ENCODE measurements at regions not wholly inside any gene's neighbourhood (a gene's known extent, or its start where the extent isn't known, plus 50 kb on each side); places are given as distances from the start of the nearest gene placed in this dataset.

DNA sequence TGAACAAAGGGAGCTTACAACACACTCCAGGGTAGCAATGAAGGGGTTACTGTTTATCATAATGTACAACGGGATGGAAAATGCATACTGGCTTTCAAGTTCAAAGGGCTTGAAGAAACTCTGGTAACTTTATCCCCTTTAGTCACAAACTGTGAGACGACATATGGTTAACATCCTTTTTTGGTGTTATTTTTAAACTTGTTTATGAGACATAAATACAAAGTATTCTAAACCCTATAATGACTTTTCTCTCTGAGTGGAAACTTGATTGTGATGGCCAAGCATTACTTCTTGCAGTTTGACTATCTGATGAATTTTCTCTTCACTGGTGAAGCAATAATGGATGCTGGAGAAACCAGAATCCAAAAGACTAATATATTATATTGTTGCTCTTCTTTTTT lies 62.0 kb upstream of the SEMA3A start:
- intact Hi-C loops (cut with DNase I), result no loop called here
- Histone ChIP-seq H3K36me3 (no peaks in the 10 kb centered on the region), H3K9me3 (no peaks in the 10 kb centered on the region), H3K4me1 (no peaks in the 10 kb centered on the region), H3K4me3 (no peak overlapping the region), H3K27ac (no peak overlapping the region), H3K27me3 (no peaks in the 10 kb centered on the region)
- ATAC-seq, result no peak
- no peak for TF ChIP-seq POLR2A (IDR thresholded peaks at IDR 0.05)
- TF ChIP-seq, protein P1, sequence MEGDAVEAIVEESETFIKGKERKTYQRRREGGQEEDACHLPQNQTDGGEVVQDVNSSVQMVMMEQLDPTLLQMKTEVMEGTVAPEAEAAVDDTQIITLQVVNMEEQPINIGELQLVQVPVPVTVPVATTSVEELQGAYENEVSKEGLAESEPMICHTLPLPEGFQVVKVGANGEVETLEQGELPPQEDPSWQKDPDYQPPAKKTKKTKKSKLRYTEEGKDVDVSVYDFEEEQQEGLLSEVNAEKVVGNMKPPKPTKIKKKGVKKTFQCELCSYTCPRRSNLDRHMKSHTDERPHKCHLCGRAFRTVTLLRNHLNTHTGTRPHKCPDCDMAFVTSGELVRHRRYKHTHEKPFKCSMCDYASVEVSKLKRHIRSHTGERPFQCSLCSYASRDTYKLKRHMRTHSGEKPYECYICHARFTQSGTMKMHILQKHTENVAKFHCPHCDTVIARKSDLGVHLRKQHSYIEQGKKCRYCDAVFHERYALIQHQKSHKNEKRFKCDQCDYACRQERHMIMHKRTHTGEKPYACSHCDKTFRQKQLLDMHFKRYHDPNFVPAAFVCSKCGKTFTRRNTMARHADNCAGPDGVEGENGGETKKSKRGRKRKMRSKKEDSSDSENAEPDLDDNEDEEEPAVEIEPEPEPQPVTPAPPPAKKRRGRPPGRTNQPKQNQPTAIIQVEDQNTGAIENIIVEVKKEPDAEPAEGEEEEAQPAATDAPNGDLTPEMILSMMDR (IDR thresholded peaks at IDR 0.05), result no peak
- WGBS, 4 donors, result 34 to 42% (median 41%) methylated on average over 2 of the region's 2 CpGs
- no peak for DNase-seq

DNA sequence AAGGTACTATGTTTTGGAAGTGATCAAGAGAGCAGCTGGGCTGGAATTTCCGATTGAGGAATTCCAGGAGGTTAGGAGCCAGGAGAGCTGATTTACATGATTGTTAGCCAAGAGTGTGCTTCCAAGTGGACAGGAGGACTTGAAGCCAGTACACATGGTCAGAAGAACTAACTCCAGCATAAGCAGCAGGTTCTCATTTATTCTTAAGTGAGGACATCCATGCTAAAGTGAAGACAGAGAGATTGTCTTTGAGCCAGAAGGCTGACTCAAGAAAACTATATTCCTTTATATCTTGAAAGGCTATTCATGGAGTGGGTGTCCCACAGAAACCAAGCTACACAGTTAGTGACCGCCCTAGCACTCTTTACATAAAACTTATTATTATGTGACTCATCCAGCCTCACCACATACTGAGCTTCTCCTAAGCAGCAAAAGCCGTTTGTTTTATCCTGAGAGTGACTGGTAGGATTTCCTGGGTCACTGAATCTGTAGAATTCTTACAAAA lies 56.7 kb upstream of the SEMA3A start:
- Histone ChIP-seq H3K36me3 (no peaks in the 10 kb centered on the region), H3K4me3 (no peak overlapping the region), H3K27ac (no peak overlapping the region), H3K9me3 (peaks cover 0 to 2% (median 0%) of the 10 kb centered on the region in 12 donors), H3K4me1 (peaks cover 0 to 25% (median 0%) of the 10 kb centered on the region in 12 donors), H3K27me3 (no peaks in the 10 kb centered on the region)
- 71 to 85% (median 81%) methylated on average over 3 of the region's 3 CpGs for WGBS, 4 donors
- DNase-seq (no peak), ATAC-seq (no peak)
- TF ChIP-seq, protein P1 (IDR thresholded peaks at IDR 0.05), result no peak
- no peak for TF ChIP-seq POLR2A (IDR thresholded peaks at IDR 0.05)
- intact Hi-C loops (cut with DNase I), result no loop called here

DNA sequence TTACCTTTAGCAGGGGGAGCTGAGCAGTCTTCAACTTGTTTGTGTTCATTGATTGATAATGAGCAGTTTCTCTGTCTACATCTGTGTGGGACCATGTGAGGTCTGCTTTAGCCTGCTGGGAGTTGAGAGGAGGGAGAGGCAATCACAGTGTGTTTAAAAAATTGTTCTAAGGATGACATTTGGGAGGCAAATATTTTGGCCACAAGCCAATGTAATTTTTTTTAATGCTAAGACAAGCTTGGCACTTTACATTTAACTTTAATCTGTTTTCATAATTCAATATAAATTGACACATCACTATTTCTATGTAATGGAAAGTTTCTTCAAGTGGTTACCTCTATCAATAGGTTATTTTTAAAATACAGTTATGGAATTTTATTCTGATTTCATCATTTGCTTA lies 55.9 kb upstream of the SEMA3A start:
- Histone ChIP-seq H3K36me3 (no peaks in the 10 kb centered on the region), H3K27me3 (no peaks in the 10 kb centered on the region), H3K27ac (peak overlapping the region in 1 of 12 donors; percentile 9), H3K9me3 (peaks cover 0 to 11% (median 0%) of the 10 kb centered on the region in 12 donors), H3K4me3 (no peak overlapping the region), H3K4me1 (peaks cover 0 to 25% (median 0%) of the 10 kb centered on the region in 12 donors)
- TF ChIP-seq POLR2A (IDR thresholded peaks at IDR 0.05), result no peak
- TF ChIP-seq, protein P1 (IDR thresholded peaks at IDR 0.05), result no peak
- ATAC-seq, result no peak
- intact Hi-C loops (cut with DNase I), result no loop called here
- no peak for DNase-seq

DNA sequence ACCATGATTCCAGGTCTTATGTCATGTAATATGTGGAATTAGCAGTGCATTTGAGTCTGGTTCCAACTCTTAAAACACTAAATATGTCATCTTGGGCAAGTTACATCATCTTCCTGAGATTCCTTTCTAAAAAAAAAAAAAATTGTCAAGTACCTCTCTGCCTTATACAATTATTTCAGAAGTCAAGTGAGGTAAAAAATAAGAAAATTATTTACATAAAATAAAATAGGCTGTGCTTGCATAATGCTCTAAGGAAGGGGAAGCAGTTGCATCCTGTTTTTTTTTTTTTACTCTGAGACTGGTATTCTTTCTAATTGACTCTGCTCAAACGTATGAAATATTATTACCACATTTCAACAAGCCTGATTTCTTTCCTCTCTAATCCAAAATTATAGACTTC lies 55.1 kb upstream of the SEMA3A start:
- intact Hi-C loops (cut with DNase I), result no loop called here
- TF ChIP-seq POLR2A (IDR thresholded peaks at IDR 0.05), result no peak
- TF ChIP-seq, protein P1 (IDR thresholded peaks at IDR 0.05), result no peak
- H3K4me1 ChIP-seq, result peaks cover 0 to 25% (median 0%) of the 10 kb centered on the region in 12 donors
- peaks cover 0 to 16% (median 0%) of the 10 kb centered on the region in 12 donors for H3K9me3 ChIP-seq
- H3K36me3 ChIP-seq, result no peaks in the 10 kb centered on the region
- no peak for ATAC-seq
- H3K27ac ChIP-seq, result peak overlapping the region in 1 of 12 donors; percentile 83
- 21 to 52% (median 49%) methylated on average over 1 of the region's 1 CpG for WGBS, 4 donors
- DNase-seq, result no peak
- H3K27me3 ChIP-seq, result no peaks in the 10 kb centered on the region
- H3K4me3 ChIP-seq, result no peak overlapping the region
